ENCODE measurements at regions not wholly inside any gene's neighbourhood (a gene's known extent, or its start where the extent isn't known, plus 50 kb on each side); places are given as distances from the start of the nearest gene placed in this dataset.

- TF ChIP-seq EZH2 (IDR thresholded peaks at IDR 0.05) (no peak), POLR2AphosphoS5 (IDR thresholded peaks at IDR 0.05; ENCODE audit: borderline replicate concordance, low read depth, low read length) (no peak), FOXP2 (optimal IDR thresholded peaks at IDR 0.05; ENCODE audit: control extremely low read depth, extremely low read length, insufficient read depth) (no peak)
Observed at GRCh38 chr16:55176901-55177300, 147.1 kb upstream of the IRX6 start.
